Forelimb muscle (tissue), 1 donor: ENCODE measurements at regions not wholly inside any gene's neighbourhood (a gene's known extent, or its start where the extent isn't known, plus 50 kb on each side); places are given as distances from the start of the nearest gene placed in this dataset.

ENCODE experiments used
- DNase-seq: peaks from one replicate; pipeline ENCODE4 v3.0.0-alpha.2; 2013; ENCODE audit warnings: low read depth

- DNase-seq, result no peak
Observed at GRCh38 chr11:70761908-70762337, 363.6 kb downstream of the CTTN start.

- no peak for DNase-seq
Observed at GRCh38 chr11:70762810-70763209, 364.5 kb downstream of the CTTN start.

GRCh38 chr11:70763606-70764005, 365.3 kb downstream of the CTTN start:
- DNase-seq, result no peak

GRCh38 chr11:70764356-70764905, 366.1 kb downstream of the CTTN start:
- DNase-seq, result no peak

GRCh38 chr11:70766901-70767300, 368.6 kb downstream of the CTTN start:
- no peak for DNase-seq

- no peak for DNase-seq
Observed at GRCh38 chr11:70768346-70769095, 370.2 kb downstream of the CTTN start.

- DNase-seq, result no peak
Observed at GRCh38 chr11:70769106-70769505, 370.8 kb downstream of the CTTN start.

- DNase-seq, result no peak
Observed at GRCh38 chr11:70769521-70769920, 371.2 kb downstream of the CTTN start.

- DNase-seq, result no peak
Observed at GRCh38 chr11:70771099-70771885, 373.0 kb downstream of the CTTN start.

- DNase-seq, result no peak
Observed at GRCh38 chr11:70772950-70773349, 374.6 kb downstream of the CTTN start.

GRCh38 chr11:70775386-70776075, 377.2 kb downstream of the CTTN start:
- DNase-seq, result no peak

- DNase-seq, result no peak
Observed at GRCh38 chr11:70776914-70777532, 378.7 kb downstream of the CTTN start.

GRCh38 chr11:70778883-70779282, 380.6 kb downstream of the CTTN start:
- no peak for DNase-seq

GRCh38 chr11:70779433-70780245, 381.3 kb downstream of the CTTN start:
- no peak for DNase-seq

- DNase-seq, result no peak
Observed at GRCh38 chr11:70780246-70780535, 381.9 kb downstream of the CTTN start.

- no peak for DNase-seq
Observed at GRCh38 chr11:70782401-70782913, 384.1 kb downstream of the CTTN start.

GRCh38 chr11:70783356-70783755, 385.0 kb downstream of the CTTN start:
- no peak for DNase-seq

- no peak for DNase-seq
Observed at GRCh38 chr11:70783821-70784220, 385.5 kb downstream of the CTTN start.

GRCh38 chr11:70785372-70785771, 387.0 kb downstream of the CTTN start:
- DNase-seq, result no peak

GRCh38 chr11:70786021-70786665, 387.8 kb downstream of the CTTN start:
- no peak for DNase-seq
